ENCODE measurements at regions not wholly inside any gene's neighbourhood (a gene's known extent, or its start where the extent isn't known, plus 50 kb on each side); places are given as distances from the start of the nearest gene placed in this dataset.

DNA sequence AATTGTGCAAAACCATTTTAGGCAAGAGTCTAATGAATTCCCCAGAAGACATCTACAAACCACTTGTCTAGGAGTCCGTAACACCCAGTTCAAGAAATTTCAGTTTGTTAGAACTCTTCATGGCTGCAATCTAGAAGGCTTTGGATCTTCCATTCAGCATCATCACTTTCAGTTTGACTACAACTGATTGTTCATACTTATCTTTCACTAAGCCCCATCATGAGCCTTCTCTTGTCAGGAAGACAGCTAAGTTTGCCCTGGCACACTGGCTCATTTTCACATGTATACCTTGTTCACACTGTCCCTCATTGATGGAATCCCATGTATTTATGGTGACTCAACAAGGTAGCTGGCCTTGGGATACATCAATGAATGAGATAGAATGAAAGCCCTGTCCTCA is 898.4 kb upstream of the CELF4 start:
- ATAC-seq (ENCODE audit: low FRiP score in 2 of 2) (no peak), DNase-seq (no peak)
- Histone ChIP-seq H3K36me3 (no peaks in the 10 kb centered on the region), H3K4me3 (no peak overlapping the region), H3K9me3 (no peaks in the 10 kb centered on the region), H3K27me3 (no peaks in the 10 kb centered on the region), H3K4me1 (no peaks in the 10 kb centered on the region), H3K27ac (no peak overlapping the region)
- 79 to 100% methylated on average over 1 of the region's 1 CpG for WGBS, 2 donors
- TF ChIP-seq, protein P1, sequence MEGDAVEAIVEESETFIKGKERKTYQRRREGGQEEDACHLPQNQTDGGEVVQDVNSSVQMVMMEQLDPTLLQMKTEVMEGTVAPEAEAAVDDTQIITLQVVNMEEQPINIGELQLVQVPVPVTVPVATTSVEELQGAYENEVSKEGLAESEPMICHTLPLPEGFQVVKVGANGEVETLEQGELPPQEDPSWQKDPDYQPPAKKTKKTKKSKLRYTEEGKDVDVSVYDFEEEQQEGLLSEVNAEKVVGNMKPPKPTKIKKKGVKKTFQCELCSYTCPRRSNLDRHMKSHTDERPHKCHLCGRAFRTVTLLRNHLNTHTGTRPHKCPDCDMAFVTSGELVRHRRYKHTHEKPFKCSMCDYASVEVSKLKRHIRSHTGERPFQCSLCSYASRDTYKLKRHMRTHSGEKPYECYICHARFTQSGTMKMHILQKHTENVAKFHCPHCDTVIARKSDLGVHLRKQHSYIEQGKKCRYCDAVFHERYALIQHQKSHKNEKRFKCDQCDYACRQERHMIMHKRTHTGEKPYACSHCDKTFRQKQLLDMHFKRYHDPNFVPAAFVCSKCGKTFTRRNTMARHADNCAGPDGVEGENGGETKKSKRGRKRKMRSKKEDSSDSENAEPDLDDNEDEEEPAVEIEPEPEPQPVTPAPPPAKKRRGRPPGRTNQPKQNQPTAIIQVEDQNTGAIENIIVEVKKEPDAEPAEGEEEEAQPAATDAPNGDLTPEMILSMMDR (IDR thresholded peaks at IDR 0.05): no peak

DNA sequence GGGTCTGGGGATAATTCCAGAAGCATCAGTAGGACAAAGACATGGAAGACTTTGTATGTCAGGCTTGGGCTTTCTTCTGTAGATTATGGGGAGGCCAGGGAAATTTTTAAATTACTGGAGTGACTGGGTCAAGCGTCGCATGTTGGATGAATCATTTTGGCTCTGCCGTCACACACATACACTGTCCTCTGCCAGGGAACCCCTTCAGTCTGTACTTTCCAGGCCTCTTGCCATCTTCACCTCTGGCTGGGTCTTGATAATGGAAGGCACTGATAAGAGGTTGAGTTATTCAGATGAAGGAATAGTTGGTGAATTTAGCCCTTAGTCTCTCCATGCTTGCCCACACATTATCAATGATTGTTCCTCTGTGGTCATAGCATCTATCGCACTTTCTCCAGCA is 895.1 kb upstream of the CELF4 start:
- TF ChIP-seq POLR2AphosphoS5 (IDR thresholded peaks at IDR 0.05) (no peak), POLR2A (IDR thresholded peaks at IDR 0.05) (no peak), EP300 (IDR thresholded peaks at IDR 0.05) (no peak)
- TF ChIP-seq, protein P1 (IDR thresholded peaks at IDR 0.05): no peak
- no peak overlapping the region for H3K27ac ChIP-seq
- DNase-seq: no peak

DNA sequence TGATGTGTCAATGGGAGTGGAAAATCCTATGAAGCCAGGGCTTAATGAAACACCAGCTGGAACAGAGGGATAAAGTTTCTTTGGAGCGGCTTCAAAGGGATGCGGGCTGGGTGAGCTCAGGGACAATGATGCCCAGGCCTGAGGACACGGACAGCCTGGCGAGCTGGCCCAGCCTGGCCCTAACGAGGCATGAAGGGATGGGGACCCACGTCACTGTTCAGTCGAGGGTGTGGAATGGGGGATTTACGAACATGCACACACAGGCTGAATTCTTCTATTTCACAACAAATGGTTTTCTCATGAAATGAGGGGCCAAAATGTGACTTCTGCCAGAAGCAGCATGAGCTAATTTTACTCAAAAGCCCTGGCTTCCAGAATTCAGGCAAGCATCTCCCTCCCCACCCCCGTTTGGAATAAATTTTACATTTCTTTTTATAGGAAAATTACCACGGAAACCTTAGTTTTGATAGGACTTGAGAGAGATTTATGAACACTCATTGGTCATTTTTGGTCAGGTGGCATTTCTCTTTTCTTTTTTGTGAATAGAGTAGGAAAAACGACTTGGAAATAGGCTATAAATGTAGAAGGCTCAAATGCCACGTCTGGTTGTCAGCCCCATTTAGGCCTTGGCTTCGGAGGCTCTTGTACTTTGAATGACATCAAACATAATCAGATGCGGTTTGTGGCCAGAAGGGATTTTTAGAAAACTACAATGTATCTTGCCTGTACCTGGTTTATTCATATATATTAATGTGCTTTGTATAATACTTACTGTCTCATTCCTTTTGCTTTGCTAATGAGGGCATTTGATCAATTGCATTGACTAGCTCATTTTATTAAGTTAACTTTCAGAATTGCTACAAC is 893.8 kb upstream of the CELF4 start:
- ATAC-seq (ENCODE audit: low FRiP score in 2 of 2) (no peak), DNase-seq (peak in 1 of 2 donors; percentile 15)
- Histone ChIP-seq H3K36me3 (no peaks in the 10 kb centered on the region), H3K4me3 (no peak overlapping the region), H3K9me3 (no peaks in the 10 kb centered on the region), H3K4me1 (no peaks in the 10 kb centered on the region), H3K27ac (no peak overlapping the region), H3K27me3 (no peaks in the 10 kb centered on the region)
- 68 to 78% methylated on average over 14 of the region's 14 CpGs for WGBS, 2 donors
- TF ChIP-seq, protein P1 (IDR thresholded peaks at IDR 0.05): no peak
- TF ChIP-seq POLR2A (IDR thresholded peaks at IDR 0.05) (no peak), POLR2AphosphoS5 (IDR thresholded peaks at IDR 0.05) (no peak), EP300 (IDR thresholded peaks at IDR 0.05) (no peak)

More for the DNA sequence above, 895.1 kb upstream of the CELF4 start:
- no peak overlapping the region for H3K4me3 ChIP-seq
- H3K4me1 ChIP-seq: no peaks in the 10 kb centered on the region
- WGBS, 2 donors: 95 to 96% methylated on average over 4 of the region's 4 CpGs
- no peak for ATAC-seq (ENCODE audit: low FRiP score in 2 of 2)
- H3K27me3 ChIP-seq: no peaks in the 10 kb centered on the region
- no peaks in the 10 kb centered on the region for H3K36me3 ChIP-seq
- H3K9me3 ChIP-seq: no peaks in the 10 kb centered on the region

DNA sequence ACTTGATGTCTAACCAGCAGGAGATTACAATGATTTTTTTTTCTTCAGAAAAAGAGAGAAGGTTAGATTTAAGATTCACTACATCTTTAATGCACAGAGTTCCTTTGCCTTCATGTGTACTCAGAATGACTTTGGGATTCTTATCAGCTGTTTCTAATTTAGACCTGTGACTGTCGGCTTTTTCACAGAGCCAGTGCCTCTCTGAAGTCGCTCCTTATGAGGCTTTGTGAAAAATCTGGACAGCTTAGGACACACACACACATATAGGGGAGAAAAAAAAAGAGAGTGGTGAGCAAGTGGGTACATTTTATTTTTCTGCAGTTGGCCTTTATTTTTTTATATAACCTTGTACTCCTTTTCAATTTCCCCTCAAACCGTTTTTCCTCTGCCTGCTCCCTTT is 893.1 kb upstream of the CELF4 start:
- peaks cover 0 to 1% (median 0%) of the 10 kb centered on the region in 4 donors for H3K4me1 ChIP-seq
- no peaks in the 10 kb centered on the region for H3K9me3 ChIP-seq
- no peaks in the 10 kb centered on the region for H3K27me3 ChIP-seq
- DNase-seq: no peak
- TF ChIP-seq EP300 (IDR thresholded peaks at IDR 0.05) (no peak), POLR2AphosphoS5 (IDR thresholded peaks at IDR 0.05) (no peak), POLR2A (IDR thresholded peaks at IDR 0.05) (no peak)
- TF ChIP-seq, protein P1 (IDR thresholded peaks at IDR 0.05): no peak
- H3K36me3 ChIP-seq: no peaks in the 10 kb centered on the region
- no peak overlapping the region for H3K27ac ChIP-seq
- WGBS, 2 donors: 64 to 69% methylated on average over 3 of the region's 3 CpGs
- no peak for ATAC-seq (ENCODE audit: low FRiP score in 2 of 2)
- no peak overlapping the region for H3K4me3 ChIP-seq

DNA sequence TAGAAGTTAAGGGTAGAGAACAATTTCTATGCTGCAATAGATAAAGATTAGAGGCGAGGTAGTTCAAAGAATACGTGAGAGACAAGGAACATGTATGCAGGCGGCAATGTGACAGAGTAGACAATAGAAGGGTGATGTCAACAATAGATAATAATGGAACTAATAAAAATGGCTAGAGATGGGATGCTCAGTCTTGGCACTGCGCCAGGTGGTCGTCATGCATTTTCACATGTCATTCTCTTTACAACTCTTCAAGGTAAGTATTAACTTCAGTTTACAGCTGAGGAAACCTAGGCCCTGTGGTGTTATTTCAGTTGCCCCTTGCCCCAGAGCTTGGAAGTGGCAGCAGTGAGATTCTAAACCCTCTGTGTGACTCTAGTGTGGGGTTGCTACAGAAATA is 890.7 kb upstream of the CELF4 start:
- 68 to 78% methylated on average over 5 of the region's 5 CpGs for WGBS, 2 donors
- Histone ChIP-seq H3K27me3 (no peaks in the 10 kb centered on the region), H3K27ac (no peak overlapping the region), H3K9me3 (no peaks in the 10 kb centered on the region), H3K36me3 (no peaks in the 10 kb centered on the region), H3K4me1 (peaks cover 0 to 2% (median 0%) of the 10 kb centered on the region in 4 donors), H3K4me3 (no peak overlapping the region)
- TF ChIP-seq POLR2A (IDR thresholded peaks at IDR 0.05) (no peak), EP300 (IDR thresholded peaks at IDR 0.05) (no peak), POLR2AphosphoS5 (IDR thresholded peaks at IDR 0.05) (no peak)
- TF ChIP-seq, protein P1 (IDR thresholded peaks at IDR 0.05): no peak
- DNase-seq (no peak), ATAC-seq (ENCODE audit: low FRiP score in 2 of 2) (no peak)
